ENCODE measurements at regions not wholly inside any gene's neighbourhood (a gene's known extent, or its start where the extent isn't known, plus 50 kb on each side); places are given as distances from the start of the nearest gene placed in this dataset.

GRCh38 chr4:63505714-63506460 is 903.4 kb downstream of the TECRL start:
- no peak for DNase-seq (ENCODE audit: low spot score)

GRCh38 chr4:63493265-63493664 is 916.0 kb downstream of the TECRL start:
- no peak for DNase-seq (ENCODE audit: low spot score)

- DNase-seq (ENCODE audit: low spot score) = no peak
Observed at GRCh38 chr4:63492515-63492914, 916.7 kb downstream of the TECRL start.

GRCh38 chr4:63464393-63464792 is 944.9 kb downstream of the TECRL start:
- DNase-seq (ENCODE audit: low spot score) = no peak

GRCh38 chr4:63460075-63460474 is 949.2 kb downstream of the TECRL start:
- no peak for DNase-seq (ENCODE audit: low spot score)

GRCh38 chr4:63459329-63459728 is 949.9 kb downstream of the TECRL start:
- DNase-seq (ENCODE audit: low spot score) = no peak

GRCh38 chr4:63458010-63458409 is 951.2 kb downstream of the TECRL start:
- no peak for DNase-seq (ENCODE audit: low spot score)

GRCh38 chr4:63440236-63440635 is 969.0 kb downstream of the TECRL start:
- DNase-seq (ENCODE audit: low spot score) = no peak

GRCh38 chr4:63430105-63430504 is 979.1 kb downstream of the TECRL start:
- no peak for DNase-seq (ENCODE audit: low spot score)

GRCh38 chr4:63396269-63396668 is 1013.0 kb downstream of the TECRL start:
- DNase-seq (ENCODE audit: low spot score) = no peak

GRCh38 chr4:63393544-63393943 is 1015.7 kb downstream of the TECRL start:
- no peak for DNase-seq (ENCODE audit: low spot score)

- DNase-seq (ENCODE audit: low spot score) = no peak
Observed at GRCh38 chr4:63379750-63380522, 1029.3 kb downstream of the TECRL start.

- no peak for DNase-seq (ENCODE audit: low spot score)
Observed at GRCh38 chr4:63371001-63371400, 1038.2 kb downstream of the TECRL start.

GRCh38 chr4:63361628-63362027 is 1047.6 kb downstream of the TECRL start:
- DNase-seq (ENCODE audit: low spot score) = no peak

GRCh38 chr4:63361066-63361465 is 1048.2 kb downstream of the TECRL start:
- DNase-seq (ENCODE audit: low spot score) = no peak

- DNase-seq (ENCODE audit: low spot score) = no peak
Observed at GRCh38 chr4:63349674-63350025, 1059.6 kb downstream of the TECRL start.

- DNase-seq (ENCODE audit: low spot score) = no peak
Observed at GRCh38 chr4:63348735-63349673, 1060.2 kb downstream of the TECRL start.

GRCh38 chr4:63325140-63325539 is 1084.1 kb downstream of the TECRL start:
- DNase-seq (ENCODE audit: low spot score) = no peak

GRCh38 chr4:63316633-63317032 is 1092.6 kb downstream of the TECRL start:
- no peak for DNase-seq (ENCODE audit: low spot score)

- no peak for DNase-seq (ENCODE audit: low spot score)
Observed at GRCh38 chr4:63315651-63316050, 1093.6 kb downstream of the TECRL start.

GRCh38 chr4:63308697-63309096 is 1100.6 kb downstream of the TECRL start:
- no peak for DNase-seq (ENCODE audit: low spot score)

- no peak for DNase-seq (ENCODE audit: low spot score)
Observed at GRCh38 chr4:63302792-63303191, 1106.5 kb downstream of the TECRL start.

- no peak for DNase-seq (ENCODE audit: low spot score)
Observed at GRCh38 chr4:63302078-63302477, 1107.2 kb downstream of the TECRL start.

Measured in activated CD4-positive, alpha-beta T cell treated with anti-CD3 and anti-CD28 coated beads, Interleukin-2, Interleukin-4, amounts not matched to agents 100 ng/mL and 50 ng/mL, durations not matched to agents 16 hours and 8 hours (primary cell).